ENCODE measurements at regions not wholly inside any gene's neighbourhood (a gene's known extent, or its start where the extent isn't known, plus 50 kb on each side); places are given as distances from the start of the nearest gene placed in this dataset.

DNA sequence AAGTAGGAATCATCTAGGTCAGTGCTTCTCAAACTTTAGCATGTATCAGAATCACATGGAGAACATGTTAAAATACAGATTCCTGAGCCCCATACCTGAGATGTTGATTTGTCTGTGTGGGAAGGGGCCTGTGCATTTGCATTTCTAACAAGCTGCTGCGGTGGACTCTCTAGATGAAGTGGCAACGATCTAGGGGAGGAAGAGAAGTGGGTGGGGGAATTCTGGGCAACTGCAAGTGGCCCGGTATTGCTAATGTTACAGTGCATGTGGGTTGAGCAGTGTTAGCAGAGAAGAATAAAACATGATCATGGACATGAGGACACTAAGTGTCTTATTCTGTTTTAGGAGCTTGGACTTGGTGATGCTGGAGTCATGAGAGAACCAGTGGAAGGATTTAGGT lies 329.0 kb downstream of the OLFM4 start:
- TF ChIP-seq, protein P1, sequence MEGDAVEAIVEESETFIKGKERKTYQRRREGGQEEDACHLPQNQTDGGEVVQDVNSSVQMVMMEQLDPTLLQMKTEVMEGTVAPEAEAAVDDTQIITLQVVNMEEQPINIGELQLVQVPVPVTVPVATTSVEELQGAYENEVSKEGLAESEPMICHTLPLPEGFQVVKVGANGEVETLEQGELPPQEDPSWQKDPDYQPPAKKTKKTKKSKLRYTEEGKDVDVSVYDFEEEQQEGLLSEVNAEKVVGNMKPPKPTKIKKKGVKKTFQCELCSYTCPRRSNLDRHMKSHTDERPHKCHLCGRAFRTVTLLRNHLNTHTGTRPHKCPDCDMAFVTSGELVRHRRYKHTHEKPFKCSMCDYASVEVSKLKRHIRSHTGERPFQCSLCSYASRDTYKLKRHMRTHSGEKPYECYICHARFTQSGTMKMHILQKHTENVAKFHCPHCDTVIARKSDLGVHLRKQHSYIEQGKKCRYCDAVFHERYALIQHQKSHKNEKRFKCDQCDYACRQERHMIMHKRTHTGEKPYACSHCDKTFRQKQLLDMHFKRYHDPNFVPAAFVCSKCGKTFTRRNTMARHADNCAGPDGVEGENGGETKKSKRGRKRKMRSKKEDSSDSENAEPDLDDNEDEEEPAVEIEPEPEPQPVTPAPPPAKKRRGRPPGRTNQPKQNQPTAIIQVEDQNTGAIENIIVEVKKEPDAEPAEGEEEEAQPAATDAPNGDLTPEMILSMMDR (IDR thresholded peaks at IDR 0.05), result no peak

DNA sequence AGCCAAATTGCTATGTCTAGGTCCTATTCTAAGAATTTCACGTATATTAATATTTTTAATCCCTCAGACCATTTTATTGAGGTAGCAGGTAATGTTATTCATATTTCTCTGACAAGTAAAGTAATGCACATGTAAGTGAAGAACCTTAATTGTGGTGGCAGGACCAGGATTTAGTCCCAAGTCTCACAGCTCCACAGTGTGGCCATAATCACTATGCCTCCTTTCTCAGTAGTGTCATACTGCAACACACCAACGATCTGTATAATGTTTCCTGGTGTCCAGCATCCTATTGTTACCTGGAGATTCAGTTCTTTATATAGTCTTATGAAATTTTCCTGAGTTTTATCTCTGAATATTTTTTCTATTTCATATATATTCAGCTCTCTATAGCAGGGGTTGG lies 340.3 kb downstream of the OLFM4 start:
- H3K4me1 ChIP-seq (ENCODE audit: control insufficient read depth in 1 of 2, low read depth in 2 of 2), result no peaks in the 10 kb centered on the region
- no peaks in the 10 kb centered on the region for H3K9me3 ChIP-seq
- ATAC-seq (ENCODE audit: insufficient number of reproducible peaks, low FRiP score, low read depth) (no peak), DNase-seq (ENCODE audit: low spot score) (no peak)
- no peaks in the 10 kb centered on the region for H3K36me3 ChIP-seq
- H3K4me3 ChIP-seq, result no peak overlapping the region
- H3K27ac ChIP-seq, result no peak overlapping the region
- no peaks in the 10 kb centered on the region for H3K27me3 ChIP-seq (replicated peaks; ENCODE audit: insufficient read depth)
- TF ChIP-seq, protein P1 (IDR thresholded peaks at IDR 0.05), result no peak

More for the DNA sequence above, 329.0 kb downstream of the OLFM4 start:
- H3K4me1 ChIP-seq (ENCODE audit: control insufficient read depth in 1 of 2, low read depth in 2 of 2), result no peaks in the 10 kb centered on the region
- no peaks in the 10 kb centered on the region for H3K27me3 ChIP-seq (replicated peaks; ENCODE audit: insufficient read depth)
- H3K9me3 ChIP-seq, result no peaks in the 10 kb centered on the region
- H3K27ac ChIP-seq, result no peak overlapping the region
- H3K4me3 ChIP-seq, result no peak overlapping the region
- DNase-seq (ENCODE audit: low spot score) (no peak), ATAC-seq (ENCODE audit: insufficient number of reproducible peaks, low FRiP score, low read depth) (no peak)
- H3K36me3 ChIP-seq, result no peaks in the 10 kb centered on the region

DNA sequence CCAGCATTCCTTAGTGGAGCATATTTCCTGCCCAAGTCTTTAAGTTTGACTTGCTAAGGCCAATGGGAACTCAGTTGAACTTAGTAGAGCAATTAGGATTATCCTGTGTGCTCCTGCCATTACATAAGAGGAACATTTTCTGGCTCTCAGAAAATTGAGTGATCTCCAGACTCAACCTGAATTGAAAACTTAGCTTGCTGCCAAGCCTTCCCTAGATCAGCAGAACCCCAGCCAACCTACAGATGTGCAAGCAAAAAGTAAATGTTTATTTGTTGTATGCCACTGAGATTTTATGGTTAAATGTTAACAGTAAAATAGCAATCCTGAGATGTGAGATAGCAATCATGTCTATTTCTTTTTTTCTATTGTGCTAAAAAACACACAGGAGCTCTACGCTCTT lies 350.9 kb downstream of the OLFM4 start:
- Histone ChIP-seq H3K36me3 (no peaks in the 10 kb centered on the region), H3K4me3 (no peak overlapping the region), H3K9me3 (no peaks in the 10 kb centered on the region), H3K27ac (no peak overlapping the region), H3K4me1 (ENCODE audit: control insufficient read depth in 1 of 2, low read depth in 2 of 2) (no peaks in the 10 kb centered on the region), H3K27me3 (replicated peaks; ENCODE audit: insufficient read depth) (no peaks in the 10 kb centered on the region)
- no peak for ATAC-seq (ENCODE audit: insufficient number of reproducible peaks, low FRiP score, low read depth)
- no peak for DNase-seq (ENCODE audit: low spot score)
- TF ChIP-seq, protein P1 (IDR thresholded peaks at IDR 0.05), result no peak

DNA sequence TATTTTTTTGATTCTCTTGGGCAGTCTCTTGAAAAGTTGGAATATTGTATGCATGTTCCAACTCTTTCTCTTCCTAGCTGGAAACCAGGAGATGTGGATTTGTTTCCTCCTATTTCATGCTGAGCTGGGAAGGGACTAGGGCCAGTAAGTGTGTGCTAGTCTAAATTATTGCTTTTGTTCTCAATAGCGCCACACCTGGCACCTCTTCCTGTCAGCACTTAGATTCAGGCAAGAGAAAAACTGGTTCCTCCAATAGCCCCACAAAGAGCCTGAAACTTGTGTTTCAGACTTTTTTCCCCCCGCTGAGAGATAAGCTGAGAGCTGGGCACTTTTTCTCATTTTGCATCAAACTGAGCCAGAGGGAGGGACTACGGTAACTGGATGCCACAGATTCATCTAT lies 353.4 kb downstream of the OLFM4 start:
- H3K27me3 ChIP-seq (replicated peaks; ENCODE audit: insufficient read depth), result no peaks in the 10 kb centered on the region

DNA sequence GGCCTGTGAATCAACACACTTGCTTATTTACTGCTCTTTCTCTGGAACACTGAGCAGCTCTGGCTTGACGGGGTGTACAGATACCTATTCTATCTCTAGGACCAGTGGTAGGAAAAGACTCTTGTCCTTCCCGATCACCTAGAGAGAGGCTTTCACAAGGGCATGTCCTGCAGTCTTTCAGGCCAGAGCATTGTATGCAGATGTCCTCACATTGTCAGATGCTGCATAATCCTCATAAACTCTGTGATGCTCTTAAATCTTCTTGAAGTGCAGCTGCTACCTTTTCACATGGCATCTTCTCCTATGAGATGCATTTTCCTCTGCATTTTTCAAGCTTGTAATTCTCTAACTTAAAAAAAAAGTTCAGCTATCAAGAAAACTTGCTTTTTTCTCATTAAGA lies 369.4 kb downstream of the OLFM4 start:
- DNase-seq (ENCODE audit: low spot score) (no peak), ATAC-seq (ENCODE audit: insufficient number of reproducible peaks, low FRiP score, low read depth) (no peak)
- Histone ChIP-seq H3K36me3 (no peaks in the 10 kb centered on the region), H3K9me3 (no peaks in the 10 kb centered on the region), H3K27me3 (replicated peaks; ENCODE audit: insufficient read depth) (no peaks in the 10 kb centered on the region), H3K27ac (no peak overlapping the region), H3K4me1 (ENCODE audit: control insufficient read depth in 1 of 2, low read depth in 2 of 2) (no peaks in the 10 kb centered on the region), H3K4me3 (no peak overlapping the region)
- TF ChIP-seq, protein P1 (IDR thresholded peaks at IDR 0.05), result no peak

More for the DNA sequence above, 353.4 kb downstream of the OLFM4 start:
- Histone ChIP-seq H3K36me3 (no peaks in the 10 kb centered on the region), H3K27ac (no peak overlapping the region), H3K9me3 (no peaks in the 10 kb centered on the region), H3K4me1 (ENCODE audit: control insufficient read depth in 1 of 2, low read depth in 2 of 2) (no peaks in the 10 kb centered on the region), H3K4me3 (no peak overlapping the region)
- DNase-seq (ENCODE audit: low spot score), result no peak
- ATAC-seq (ENCODE audit: insufficient number of reproducible peaks, low FRiP score, low read depth), result no peak
- TF ChIP-seq, protein P1 (IDR thresholded peaks at IDR 0.05), result no peak
